SU-DHL-6 (cell line): ENCODE measurements at regions not wholly inside any gene's neighbourhood (a gene's known extent, or its start where the extent isn't known, plus 50 kb on each side); places are given as distances from the start of the nearest gene placed in this dataset.
"Not testable (repeated sequence)": the region's sequence is repeated elsewhere in the genome, so short reads cannot be mapped to it uniquely, and the experiment has no call there.

Source experiments
- H2AFZ ChIP-seq: fragments of 200-600 bp; sonication (generic); 2 replicates; pipeline ENCODE4 v1.6.1; 2014; ENCODE audit warnings: low read depth, mild to moderate bottlenecking, moderate library complexity, mixed read lengths, antibody characterized with exemption, low read length; ENCODE audit not compliant: severe bottlenecking
- H3F3A ChIP-seq: fragments of 200-600 bp; shearing (Covaris generic); 2 replicates; pipeline ENCODE4 v1.6.0; 2016; ENCODE audit warnings: antibody characterized with exemption, mild to moderate bottlenecking; ENCODE audit not compliant: insufficient read depth
- H3K27ac ChIP-seq: fragments of 200-600 bp; sonication (generic); 2 replicates; pipeline ENCODE4 v1.5.1; 2016; ENCODE audit warnings: low read depth, mild to moderate bottlenecking, low read length, moderate library complexity, mixed read lengths
- H3K27me3 ChIP-seq: fragments of 200-600 bp; sonication (generic), shearing (Covaris generic); 2 replicates; pipeline ENCODE4 v1.6.0; 2014; ENCODE audit warnings: mild to moderate bottlenecking, low read length
- H3K36me3 ChIP-seq: fragments of 200-600 bp; sonication (generic); 2 replicates; pipeline ENCODE4 v1.6.1; 2014; ENCODE audit warnings: mild to moderate bottlenecking, low read length, mixed read lengths
- H3K4me2 ChIP-seq: fragments of 300-600, 200-600 bp; shearing (Covaris generic), sonication (generic); 2 replicates; pipeline ENCODE4 v1.6.0; 2014; ENCODE audit warnings: low read length, low read depth, mild to moderate bottlenecking; ENCODE audit not compliant: poor library complexity, severe bottlenecking
- H3K4me3 ChIP-seq: fragments of 200-600 bp; sonication (generic); 2 replicates; pipeline ENCODE4 v1.5.1; 2014; ENCODE audit warnings: antibody characterized with exemption, low read length, mild to moderate bottlenecking, mixed read lengths; ENCODE audit not compliant: insufficient read depth, poor library complexity, severe bottlenecking
- H3K79me2 ChIP-seq: fragments of 200-600 bp; sonication (generic); 2 replicates; pipeline ENCODE4 v1.6.1; 2014; ENCODE audit warnings: mild to moderate bottlenecking, low read length, moderate library complexity; ENCODE audit not compliant: insufficient read depth
- H3K9ac ChIP-seq: fragments of 200-600 bp; sonication (generic); 2 replicates; pipeline ENCODE4 v1.7.0; 2014; ENCODE audit warnings: mild to moderate bottlenecking, low read length
- H3K9me2 ChIP-seq: fragments of 200-600 bp; sonication (generic); replicated peaks from 2 replicates; pipeline ENCODE4 v1.6.1; 2014; ENCODE audit warnings: low read length; ENCODE audit not compliant: insufficient read depth
- H3K9me3 ChIP-seq: fragments of 200-600 bp; sonication (generic); 2 replicates; pipeline ENCODE4 v1.6.1; 2014; ENCODE audit warnings: low read length, mixed read lengths; ENCODE audit not compliant: insufficient read depth
- H4K20me1 ChIP-seq: fragments of 200-600 bp; sonication (generic); 2 replicates; pipeline ENCODE4 v1.6.1; 2014; ENCODE audit warnings: low read depth, mild to moderate bottlenecking, antibody characterized with exemption, low read length, moderate library complexity, mixed read lengths
- CTCF ChIP-seq: fragments of 200-600 bp; sonication (generic); IDR thresholded peaks from one replicate; pipeline ENCODE4 v1.5.1; 2017; ENCODE audit warnings: antibody characterized with exemption, mild to moderate bottlenecking, low read length, moderate library complexity; ENCODE audit not compliant: insufficient read depth, poor library complexity, severe bottlenecking
- EZH2phosphoT487 ChIP-seq: fragments of 200-600 bp; sonication (generic), shearing (Covaris generic); conservative IDR thresholded peaks from 2 replicates; pipeline ENCODE4 v1.6.1; 2018; ENCODE audit warnings: mild to moderate bottlenecking, antibody characterized with exemption, low read length, moderate library complexity, mixed read lengths

- Histone ChIP-seq H3K9me3 (no peaks in the 10 kb centered on the region), H4K20me1 (no peaks in the 10 kb centered on the region), H3K4me2 (no peak overlapping the region), H2AFZ (no peak overlapping the region), H3F3A (no peaks in the 10 kb centered on the region), H3K4me3 (no peak overlapping the region), H3K36me3 (no peaks in the 10 kb centered on the region), H3K79me2 (no peaks in the 10 kb centered on the region), H3K27me3 (no peaks in the 10 kb centered on the region), H3K9me2 (no peaks in the 10 kb centered on the region), H3K9ac (no peak overlapping the region), H3K27ac (no peak overlapping the region)
- TF ChIP-seq CTCF: no peak
- no peak for TF ChIP-seq EZH2phosphoT487
Measured at GRCh38 chr6:134746140-134746539, 203.8 kb downstream of the ALDH8A1 start.

GRCh38 chr6:134745192-134745591 is 204.7 kb downstream of the ALDH8A1 start:
- H3F3A ChIP-seq, H3K4me2 ChIP-seq, H3K9ac ChIP-seq, H3K9me2 ChIP-seq, H2AFZ ChIP-seq, H3K27me3 ChIP-seq, H3K27ac ChIP-seq, H4K20me1 ChIP-seq, H3K79me2 ChIP-seq, H3K36me3 ChIP-seq, H3K9me3 ChIP-seq, H3K4me3 ChIP-seq: not testable (repeated sequence)

- H3F3A ChIP-seq: no peaks in the 10 kb centered on the region
- no peak overlapping the region for H3K4me2 ChIP-seq
- H3K9me2 ChIP-seq: no peaks in the 10 kb centered on the region
Measured at GRCh38 chr6:134744301-134744700, 205.6 kb downstream of the ALDH8A1 start.

GRCh38 chr6:134741200-134741536 is 208.7 kb downstream of the ALDH8A1 start:
- H3K9ac ChIP-seq: no peak overlapping the region
- H3K27me3 ChIP-seq: no peaks in the 10 kb centered on the region
- no peaks in the 10 kb centered on the region for H3K36me3 ChIP-seq
- no peaks in the 10 kb centered on the region for H3K79me2 ChIP-seq
- no peak overlapping the region for H2AFZ ChIP-seq
- no peaks in the 10 kb centered on the region for H4K20me1 ChIP-seq
- no peaks in the 10 kb centered on the region for H3K9me2 ChIP-seq
- H3K27ac ChIP-seq: no peak overlapping the region
- no peaks in the 10 kb centered on the region for H3F3A ChIP-seq
- no peak for TF ChIP-seq CTCF
- no peak for TF ChIP-seq EZH2phosphoT487
- H3K9me3 ChIP-seq: no peaks in the 10 kb centered on the region
- no peak overlapping the region for H3K4me2 ChIP-seq
- H3K4me3 ChIP-seq: no peak overlapping the region

More at GRCh38 chr6:134744301-134744700, 205.6 kb downstream of the ALDH8A1 start:
- Histone ChIP-seq H3K36me3 (no peaks in the 10 kb centered on the region), H4K20me1 (no peaks in the 10 kb centered on the region), H3K4me3 (no peak overlapping the region), H3K27me3 (no peaks in the 10 kb centered on the region), H2AFZ (no peak overlapping the region), H3K27ac (no peak overlapping the region), H3K9me3 (no peaks in the 10 kb centered on the region), H3K79me2 (no peaks in the 10 kb centered on the region), H3K9ac (no peak overlapping the region)
- TF ChIP-seq CTCF: no peak
- no peak for TF ChIP-seq EZH2phosphoT487
